B cell (primary cell): ENCODE measurements at regions not wholly inside any gene's neighbourhood (a gene's known extent, or its start where the extent isn't known, plus 50 kb on each side); places are given as distances from the start of the nearest gene placed in this dataset.
"Not testable (repeated sequence)": the region's sequence is repeated elsewhere in the genome, so short reads cannot be mapped to it uniquely, and the experiment has no call there.

Experiments used
- ATAC-seq: fragments of 200-7000 bp; cut with Tn5 transposase; one replicate; pipeline ENCODE4 v1.10.0; 2021; ENCODE audit warnings: low read depth, mild to moderate bottlenecking, moderate number of reproducible peaks, moderate library complexity
- CTCF ChIA-PET: fragments of 350-600 bp; sonication (Branson Sonifier 250); formaldehyde crosslinking; loops from one replicate; lab custom pipeline; 2021; ENCODE audit warnings: antibody characterized with exemption, inconsistent platforms; lab: Charles Lee
- POLR2A ChIA-PET: fragments of 350-600 bp; sonication (Branson Sonifier 250); formaldehyde crosslinking; loops from one replicate; lab custom pipeline; 2021; ENCODE audit warnings: antibody characterized with exemption; lab: Charles Lee
- DNase-seq: peaks from one replicate; pipeline ENCODE4 v3.0.0; 2013
- H2AFZ ChIP-seq: 2 replicates; pipeline ENCODE4 v1.6.1; 2012; ENCODE audit warnings: mild to moderate bottlenecking, low read depth, low read length; ENCODE audit not compliant: insufficient read depth, poor library complexity, severe bottlenecking
- H3K27ac ChIP-seq, 2 donors: 1 replicate in 1 of 2; 2 replicates in 1 of 2; pipeline ENCODE4 v1.5.1; 2012 to 2013; ENCODE audit warnings: low read length in 2 of 2, mild to moderate bottlenecking in 2 of 2, moderate library complexity in 1 of 2
- H3K27me3 ChIP-seq, 4 experiments: fragments of 200-600 bp in 1 of 4; sonication (generic) in 1 of 4; replicated peaks in 1 of 4; 1 replicate in 2 of 4; 2 replicates in 2 of 4; pipeline versions ENCODE4 v1.6.1 to v1.7.0; 2013 to 2016; ENCODE audit warnings: low read length in 3 of 4, mild to moderate bottlenecking in 2 of 4, mixed read lengths in 1 of 4, moderate library complexity in 1 of 4; ENCODE audit not compliant: insufficient read depth in 4 of 4, control insufficient read depth in 3 of 4; ENCODE audit errors: control extremely low read depth in 1 of 4
- H3K36me3 ChIP-seq, 2 experiments: replicated peaks in 1 of 2; 1 replicate in 1 of 2; 2 replicates in 1 of 2; pipeline versions ENCODE4 v1.6.1 to v1.7.1; 2013; ENCODE audit warnings: low read length in 1 of 2; ENCODE audit not compliant: insufficient read depth in 2 of 2, control insufficient read depth in 1 of 2; ENCODE audit errors: control extremely low read depth in 1 of 2, extremely low read depth in 1 of 2
- H3K4me1 ChIP-seq, 2 donors: fragments of 200-600 bp in 1 of 2; sonication (generic) in 1 of 2; 1 replicate in 1 of 2; 2 replicates in 1 of 2; pipeline versions ENCODE4 v1.5.1 to v1.6.1; 2013 to 2017; ENCODE audit warnings: low read length in 2 of 2; ENCODE audit not compliant: control insufficient read depth in 2 of 2, insufficient read depth in 2 of 2
- H3K4me2 ChIP-seq: replicated peaks from 2 replicates; pipeline ENCODE3; 2012; ENCODE audit warnings: mild to moderate bottlenecking, low read depth, low read length; ENCODE audit not compliant: poor library complexity, severe bottlenecking
- H3K4me3 ChIP-seq, 5 experiments: fragments of 200-600 bp in 1 of 5; sonication (generic) in 1 of 5; 1 replicate in 3 of 5; 2 replicates in 2 of 5; pipeline versions ENCODE4 v1.5.1 to v1.7.0; 2011 to 2016; ENCODE audit warnings: low read length in 4 of 5, mild to moderate bottlenecking in 4 of 5, low read depth in 2 of 5, control low read depth in 1 of 5, moderate library complexity in 1 of 5; ENCODE audit not compliant: insufficient read depth in 1 of 5; ENCODE audit errors: control extremely low read depth in 1 of 5, extremely low read depth in 1 of 5
- H3K79me2 ChIP-seq: fragments of 200-600 bp; sonication (generic); one replicate; pipeline ENCODE4 v1.6.0; 2016; ENCODE audit warnings: low read length; ENCODE audit not compliant: control insufficient read depth, insufficient read depth
- H3K9ac ChIP-seq: fragments of 200-600 bp; sonication (generic); 2 replicates; pipeline ENCODE4 v1.6.1; 2017; ENCODE audit warnings: mild to moderate bottlenecking, low read length, moderate library complexity
- H3K9me3 ChIP-seq, 3 donors: one replicate each; pipeline versions ENCODE4 v1.6.1 to v1.7.1; 2013; ENCODE audit warnings: low read length in 2 of 3; ENCODE audit not compliant: control insufficient read depth in 2 of 3, insufficient read depth in 1 of 3; ENCODE audit errors: control extremely low read depth in 1 of 3
- H4K20me1 ChIP-seq: 2 replicates; pipeline ENCODE4 v1.6.0; 2012; ENCODE audit warnings: mild to moderate bottlenecking, low read length; ENCODE audit not compliant: insufficient read depth, control insufficient read depth, poor library complexity, severe bottlenecking
- H3K27ac Mint-ChIP-seq: one replicate; pipeline ENCODE4 v1.8.0; 2021; ENCODE audit warnings: mixed read lengths
- H3K27me3 Mint-ChIP-seq: one replicate; pipeline ENCODE4 v1.8.0; 2021; ENCODE audit warnings: mixed read lengths
- H3K4me1 Mint-ChIP-seq: one replicate; pipeline ENCODE4 v1.8.0; 2021; ENCODE audit warnings: mixed read lengths
- H3K4me3 Mint-ChIP-seq: one replicate; pipeline ENCODE4 v1.8.0; 2021; ENCODE audit warnings: mixed read lengths
- H3K9me3 Mint-ChIP-seq: one replicate; pipeline ENCODE4 v1.8.0; 2022; ENCODE audit warnings: mixed read lengths; ENCODE audit not compliant: insufficient read depth
- CTCF ChIP-seq: fragments of 200-600 bp; IDR thresholded peaks from one replicate; pipeline ENCODE4 v1.8.0; 2022; ENCODE audit warnings: antibody characterized with exemption, mild to moderate bottlenecking
- EZH2 ChIP-seq: IDR thresholded peaks from 2 replicates; pipeline ENCODE4 v1.6.1; 2012; ENCODE audit warnings: borderline replicate concordance, low read depth, mild to moderate bottlenecking, moderate library complexity, low read length; ENCODE audit not compliant: insufficient read depth, poor library complexity, severe bottlenecking
- WGBS: methylation state at CpG from one replicate; pipeline ENCODE4 v1.1.5; 2013; ENCODE audit warnings: missing lambda C conversion rate; ENCODE audit not compliant: insufficient coverage; 5-methylcytosine and 5-hydroxymethylcytosine counted together
- intact Hi-C: fragments of 100-400 bp; cut with micrococcal nuclease; formaldehyde crosslinking; loops from one replicate; pipeline ENCODE4 v1.10.0; 2022

- H3K27ac ChIP-seq, result no peak overlapping the region
- Mint-ChIP-seq H3K27me3 (no peaks in the 10 kb centered on the region), H3K27ac (no peak overlapping the region), H3K4me3 (no peak overlapping the region), H3K9me3 (no peaks in the 10 kb centered on the region), H3K4me1 (peaks cover 26% of the 10 kb centered on the region)
- H3K9me3 ChIP-seq, result no peaks in the 10 kb centered on the region
- H3K4me2 ChIP-seq, result no peak overlapping the region
- intact Hi-C loops, result loop anchor here (5.0 kb wide), 1 partner anchor 207 kb away; no protein-coding TSS in a partner anchor
- no peaks in the 10 kb centered on the region for H3K36me3 ChIP-seq
- ATAC-seq, result no peak
- H3K4me3 ChIP-seq, result no peak overlapping the region
- no peak overlapping the region for H3K9ac ChIP-seq
- CTCF ChIA-PET, result interaction anchor here (0.7 to 5.8 kb wide), 11 partner anchors 23 to 373 kb away, joined by 3 to 118 read pairs (median 4); no protein-coding TSS in a partner anchor
- TF ChIP-seq CTCF (no peak), EZH2 (no peak)
- no peaks in the 10 kb centered on the region for H3K79me2 ChIP-seq
- H3K27me3 ChIP-seq, result no peaks in the 10 kb centered on the region
- peaks cover 22 to 28% of the 10 kb centered on the region in 2 donors for H3K4me1 ChIP-seq
- POLR2A ChIA-PET, result no interaction called here
- no CpG with 5 or more reads among the region's 2 CpGs for WGBS
- no peak for DNase-seq
- H2AFZ ChIP-seq, result no peak overlapping the region
- H4K20me1 ChIP-seq, result no peaks in the 10 kb centered on the region
These were observed 95.0 kb upstream of the SIRPA start for GRCh38 chr20:1800180-1800579.

GRCh38 chr20:1799746-1800145 is 95.5 kb upstream of the SIRPA start:
- H3K4me3 Mint-ChIP-seq, H3K27me3 ChIP-seq, H3K4me2 ChIP-seq, H2AFZ ChIP-seq, H4K20me1 ChIP-seq, DNase-seq, H3K36me3 ChIP-seq, H3K27ac ChIP-seq, POLR2A ChIA-PET, H3K4me3 ChIP-seq, H3K27ac Mint-ChIP-seq, H3K9me3 Mint-ChIP-seq, H3K9me3 ChIP-seq, ATAC-seq, H3K79me2 ChIP-seq, H3K27me3 Mint-ChIP-seq, H3K9ac ChIP-seq: not testable (repeated sequence)
- H3K4me1 Mint-ChIP-seq, result peaks cover 24% of the 10 kb centered on the region
- CTCF ChIA-PET, result interaction anchor here (0.7 to 5.8 kb wide), 11 partner anchors 23 to 373 kb away, joined by 3 to 118 read pairs (median 4); no protein-coding TSS in a partner anchor
- peaks cover 22 to 26% of the 10 kb centered on the region in 2 donors for H3K4me1 ChIP-seq
- 86% methylated on average over 2 of the region's 14 CpGs for WGBS
- intact Hi-C loops, result loop anchor here (5.0 kb wide), 1 partner anchor 208 kb away; no protein-coding TSS in a partner anchor
